ENCODE measurements at regions not wholly inside any gene's neighbourhood (a gene's known extent, or its start where the extent isn't known, plus 50 kb on each side); places are given as distances from the start of the nearest gene placed in this dataset.

DNA sequence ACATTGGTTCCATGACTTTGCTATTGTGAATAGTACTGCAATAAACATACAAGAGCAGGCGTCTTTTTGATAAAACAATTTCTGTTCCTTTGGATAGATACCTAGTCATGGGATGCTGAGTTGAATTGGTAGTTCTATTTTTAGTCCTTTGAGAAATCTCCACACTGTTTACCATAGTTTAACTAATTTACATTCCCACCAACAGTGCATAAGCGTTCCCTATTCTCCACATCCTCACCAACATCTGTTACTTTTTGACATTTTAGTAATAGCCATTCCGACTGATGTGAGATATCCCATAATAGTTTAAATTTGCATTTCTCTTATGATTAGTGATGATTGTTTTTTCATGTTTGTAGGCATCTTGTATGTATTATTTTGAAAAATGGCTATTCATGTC is 707.0 kb downstream of the SORCS1 start:
- TF ChIP-seq, protein P1, sequence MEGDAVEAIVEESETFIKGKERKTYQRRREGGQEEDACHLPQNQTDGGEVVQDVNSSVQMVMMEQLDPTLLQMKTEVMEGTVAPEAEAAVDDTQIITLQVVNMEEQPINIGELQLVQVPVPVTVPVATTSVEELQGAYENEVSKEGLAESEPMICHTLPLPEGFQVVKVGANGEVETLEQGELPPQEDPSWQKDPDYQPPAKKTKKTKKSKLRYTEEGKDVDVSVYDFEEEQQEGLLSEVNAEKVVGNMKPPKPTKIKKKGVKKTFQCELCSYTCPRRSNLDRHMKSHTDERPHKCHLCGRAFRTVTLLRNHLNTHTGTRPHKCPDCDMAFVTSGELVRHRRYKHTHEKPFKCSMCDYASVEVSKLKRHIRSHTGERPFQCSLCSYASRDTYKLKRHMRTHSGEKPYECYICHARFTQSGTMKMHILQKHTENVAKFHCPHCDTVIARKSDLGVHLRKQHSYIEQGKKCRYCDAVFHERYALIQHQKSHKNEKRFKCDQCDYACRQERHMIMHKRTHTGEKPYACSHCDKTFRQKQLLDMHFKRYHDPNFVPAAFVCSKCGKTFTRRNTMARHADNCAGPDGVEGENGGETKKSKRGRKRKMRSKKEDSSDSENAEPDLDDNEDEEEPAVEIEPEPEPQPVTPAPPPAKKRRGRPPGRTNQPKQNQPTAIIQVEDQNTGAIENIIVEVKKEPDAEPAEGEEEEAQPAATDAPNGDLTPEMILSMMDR (IDR thresholded peaks at IDR 0.05) = no peak
- TF ChIP-seq POLR2A (IDR thresholded peaks at IDR 0.05) (no peak), POLR2AphosphoS5 (IDR thresholded peaks at IDR 0.05) (no peak)
